Mesenchymal stem cell (in vitro differentiated cells and primary cell): ENCODE measurements at regions not wholly inside any gene's neighbourhood (a gene's known extent, or its start where the extent isn't known, plus 50 kb on each side); places are given as distances from the start of the nearest gene placed in this dataset.

Experiments
- DNase-seq: peaks from one replicate; pipeline ENCODE4 v3.0.0-alpha.2; 2013
- H2AFZ ChIP-seq: one replicate; pipeline ENCODE4 v1.6.1; 2013; ENCODE audit warnings: low read depth, mild to moderate bottlenecking, control low read depth, inconsistent platforms, low read length, moderate library complexity
- H2AK5ac ChIP-seq: 2 replicates; pipeline ENCODE4 v1.6.1; 2013; ENCODE audit warnings: low read length, moderate library complexity, mild to moderate bottlenecking, inconsistent platforms; ENCODE audit not compliant: severe bottlenecking
- H2BK120ac ChIP-seq: one replicate; pipeline ENCODE4 v1.6.1; 2013; ENCODE audit warnings: low read depth, mild to moderate bottlenecking, inconsistent platforms, low read length, moderate library complexity
- H2BK12ac ChIP-seq, 2 experiments: one replicate each; pipeline ENCODE4 v1.6.1; 2013; ENCODE audit warnings: inconsistent platforms in 2 of 2, low read length in 2 of 2, mild to moderate bottlenecking in 2 of 2, moderate library complexity in 2 of 2, control low read depth in 1 of 2
- H2BK15ac ChIP-seq: one replicate; pipeline ENCODE4 v1.6.1; 2013; ENCODE audit warnings: mild to moderate bottlenecking, low read depth, inconsistent platforms; ENCODE audit not compliant: poor library complexity, severe bottlenecking
- H2BK5ac ChIP-seq: 2 replicates; pipeline ENCODE4 v1.6.1; 2013; ENCODE audit warnings: low read depth, mild to moderate bottlenecking, low read length, control low read depth, inconsistent platforms; ENCODE audit not compliant: poor library complexity, severe bottlenecking
- H3K14ac ChIP-seq, 2 experiments: one replicate each; pipeline ENCODE4 v1.6.1; 2013; ENCODE audit warnings: inconsistent platforms in 2 of 2, low read length in 2 of 2, control low read depth in 1 of 2, mild to moderate bottlenecking in 1 of 2, moderate library complexity in 1 of 2
- H3K18ac ChIP-seq, 2 experiments: one replicate each; pipeline ENCODE4 v1.6.1; 2013; ENCODE audit warnings: inconsistent platforms in 2 of 2, low read length in 2 of 2, control low read depth in 1 of 2, low read depth in 1 of 2, mild to moderate bottlenecking in 1 of 2
- H3K23ac ChIP-seq, 2 experiments: one replicate each; pipeline ENCODE4 v1.6.1; 2013; ENCODE audit warnings: inconsistent platforms in 2 of 2, low read length in 2 of 2, mild to moderate bottlenecking in 2 of 2, moderate library complexity in 2 of 2, control low read depth in 1 of 2
- H3K27ac ChIP-seq: 2 replicates; pipeline ENCODE4 v1.5.1; 2013; ENCODE audit warnings: mild to moderate bottlenecking, moderate library complexity, low read length, control low read depth, inconsistent platforms; ENCODE audit not compliant: poor library complexity, severe bottlenecking
- H3K27me3 ChIP-seq, 2 experiments: 2 replicates each; pipeline versions ENCODE4 v1.6.1 to v1.7.0; 2013; ENCODE audit warnings: low read length in 2 of 2, mild to moderate bottlenecking in 2 of 2, moderate library complexity in 2 of 2, control low read depth in 1 of 2, inconsistent platforms in 1 of 2; ENCODE audit not compliant: control insufficient read depth in 1 of 2, insufficient read depth in 1 of 2
- H3K36me3 ChIP-seq, 2 experiments: 2 replicates each; pipeline versions ENCODE4 v1.6.1 to v1.7.0; 2013; ENCODE audit warnings: low read length in 2 of 2, control low read depth in 1 of 2, inconsistent platforms in 1 of 2, low read depth in 1 of 2, mild to moderate bottlenecking in 1 of 2; ENCODE audit not compliant: insufficient read depth in 2 of 2, control insufficient read depth in 1 of 2
- H3K4ac ChIP-seq, 2 experiments: one replicate each; pipeline ENCODE4 v1.6.1; 2013; ENCODE audit warnings: inconsistent platforms in 2 of 2, low read length in 2 of 2, mild to moderate bottlenecking in 2 of 2, moderate library complexity in 2 of 2, control low read depth in 1 of 2, low read depth in 1 of 2
- H3K4me1 ChIP-seq: 2 replicates; pipeline ENCODE4 v1.6.1; 2013; ENCODE audit warnings: low read depth, low read length, control low read depth; ENCODE audit not compliant: control insufficient read depth, insufficient read depth
- H3K4me2 ChIP-seq: 2 replicates; pipeline ENCODE4 v1.6.1; 2013; ENCODE audit warnings: low read length, mild to moderate bottlenecking, inconsistent platforms; ENCODE audit not compliant: poor library complexity, severe bottlenecking
- H3K4me3 ChIP-seq, 2 experiments: 2 replicates each; pipeline versions ENCODE4 v1.5.1 to v1.7.0; 2013; ENCODE audit warnings: low read length in 2 of 2, mild to moderate bottlenecking in 2 of 2, control low read depth in 1 of 2, low read depth in 1 of 2; ENCODE audit not compliant: insufficient read depth in 1 of 2
- H3K79me1 ChIP-seq: replicated peaks from 2 replicates; pipeline ENCODE4 v1.6.1; 2013; ENCODE audit warnings: mild to moderate bottlenecking, control low read depth, low read length, inconsistent platforms; ENCODE audit not compliant: poor library complexity, severe bottlenecking
- H3K9ac ChIP-seq: 2 replicates; pipeline ENCODE4 v1.7.0; 2013; ENCODE audit warnings: mild to moderate bottlenecking, low read length, moderate library complexity
- H3K9me3 ChIP-seq: 2 replicates; pipeline ENCODE4 v1.7.0; 2013; ENCODE audit warnings: mild to moderate bottlenecking, low read length; ENCODE audit not compliant: control insufficient read depth
- H4K8ac ChIP-seq: one replicate; pipeline ENCODE4 v1.6.1; 2013; ENCODE audit warnings: inconsistent platforms, mild to moderate bottlenecking, low read length, moderate library complexity
- H4K91ac ChIP-seq: one replicate; pipeline ENCODE4 v1.6.1; 2013; ENCODE audit warnings: mild to moderate bottlenecking, low read length, inconsistent platforms
- WGBS: methylation state at CpG from one replicate; pipeline ENCODE4 v1.1.7; 2013; ENCODE audit warnings: mixed read lengths; 5-methylcytosine and 5-hydroxymethylcytosine counted together

DNA sequence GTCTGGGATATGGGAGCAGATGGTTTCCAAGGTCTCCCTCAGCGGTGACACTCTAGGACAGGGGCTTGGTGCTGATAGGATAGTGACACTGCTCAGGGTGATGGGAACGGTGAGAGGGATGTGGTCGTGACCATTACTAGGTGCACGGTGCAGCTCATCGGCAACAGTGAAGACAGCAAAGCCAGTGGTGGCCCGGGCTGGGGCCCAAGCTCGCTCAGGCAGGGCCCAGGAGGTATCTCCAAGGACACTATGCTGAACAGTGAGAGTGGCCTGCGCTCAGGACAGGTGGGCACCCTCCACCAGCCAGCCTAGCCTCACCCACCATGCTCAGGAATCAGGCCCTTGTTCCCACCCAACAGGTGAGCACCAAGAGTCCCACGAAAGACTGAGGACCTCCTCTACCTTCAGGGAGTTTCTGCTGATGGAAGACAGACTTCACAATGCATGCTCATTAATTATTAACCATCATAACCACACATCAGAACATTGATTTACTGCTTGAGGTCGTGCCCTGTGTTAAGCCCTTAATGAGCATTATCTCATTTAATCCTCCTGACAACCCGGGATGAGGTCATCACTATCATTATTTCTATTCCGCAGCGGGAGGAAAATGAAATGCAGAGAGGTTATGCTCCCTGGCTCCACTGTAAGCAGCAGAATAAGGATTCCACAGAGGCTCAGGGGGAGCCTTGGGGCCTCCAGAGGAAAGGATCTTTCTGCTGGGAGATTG lies 269.4 kb downstream of the UACA start:
- peak overlapping the region in 1 of 2 experiments; percentile 30 for H3K14ac ChIP-seq
- H2BK15ac ChIP-seq: no peak overlapping the region
- no peaks in the 10 kb centered on the region for H3K36me3 ChIP-seq
- H3K4ac ChIP-seq: peak overlapping the region; percentile 66 to 79
- H3K23ac ChIP-seq: no peak overlapping the region
- no peaks in the 10 kb centered on the region for H3K9me3 ChIP-seq
- H3K4me1 ChIP-seq: peaks cover 38% of the 10 kb centered on the region
- peak overlapping the region; percentile 19 for H4K8ac ChIP-seq
- peak; percentile 78 for DNase-seq
- peak overlapping the region; percentile 86 for H3K27ac ChIP-seq
- no peaks in the 10 kb centered on the region for H3K79me1 ChIP-seq
- peak overlapping the region; percentile 78 for H2AK5ac ChIP-seq
- H4K91ac ChIP-seq: peak overlapping the region; percentile 85
- H3K27me3 ChIP-seq: peaks cover 0 to 46% of the 10 kb centered on the region in 2 experiments
- no peak overlapping the region for H3K9ac ChIP-seq
- H2BK120ac ChIP-seq: no peak overlapping the region
- H2BK12ac ChIP-seq: peak overlapping the region; percentile 84 to 99
- no peak overlapping the region for H2AFZ ChIP-seq
- no peak overlapping the region for H3K4me3 ChIP-seq
- H3K4me2 ChIP-seq: peak overlapping the region; percentile 34
- peak overlapping the region; percentile 91 to 98 for H3K18ac ChIP-seq
- WGBS: 75% methylated on average over 13 of the region's 13 CpGs
- H2BK5ac ChIP-seq: no peak overlapping the region

DNA sequence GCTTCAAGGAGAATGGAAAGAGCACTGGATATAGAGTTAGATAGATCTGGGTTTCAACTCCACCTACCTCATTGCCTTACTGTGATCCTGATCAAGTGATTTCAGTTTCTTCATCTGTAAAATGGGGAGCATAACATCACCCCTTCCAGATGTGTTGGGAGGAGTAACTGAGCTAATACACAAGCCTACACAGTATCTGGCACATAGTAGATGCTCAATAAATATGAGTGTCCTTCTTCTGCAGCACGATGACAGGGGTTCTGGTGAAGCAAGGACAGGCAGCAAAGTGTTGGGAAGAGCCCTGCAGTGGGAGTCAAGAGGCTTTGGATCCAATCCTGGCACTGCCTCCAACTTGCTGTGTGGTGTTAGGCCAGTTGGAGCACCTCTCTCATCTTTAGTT lies 270.0 kb downstream of the UACA start:
- Histone ChIP-seq H3K4me3 (no peak overlapping the region), H3K27me3 (peaks cover 0 to 44% of the 10 kb centered on the region in 2 experiments), H3K9ac (no peak overlapping the region), H3K36me3 (no peaks in the 10 kb centered on the region), H3K27ac (peak overlapping the region; percentile 85), H3K4me2 (no peak overlapping the region), H2AK5ac (peak overlapping the region; percentile 44), H2BK120ac (peak overlapping the region; percentile 86), H3K4me1 (peaks cover 38% of the 10 kb centered on the region), H4K8ac (peak overlapping the region; percentile 93), H3K23ac (no peak overlapping the region), H4K91ac (peak overlapping the region; percentile 85), H3K4ac (peak overlapping the region; percentile 52 to 80), H3K14ac (peak overlapping the region in 1 of 2 experiments; percentile 30), H2AFZ (no peak overlapping the region), H3K18ac (peak overlapping the region; percentile 79 to 89), H3K79me1 (no peaks in the 10 kb centered on the region), H2BK12ac (peak overlapping the region; percentile 84 to 99), H2BK5ac (no peak overlapping the region), H2BK15ac (peak overlapping the region; percentile 76), H3K9me3 (no peaks in the 10 kb centered on the region)
- DNase-seq: no peak
- WGBS: 97% methylated on average over 1 of the region's 1 CpG

DNA sequence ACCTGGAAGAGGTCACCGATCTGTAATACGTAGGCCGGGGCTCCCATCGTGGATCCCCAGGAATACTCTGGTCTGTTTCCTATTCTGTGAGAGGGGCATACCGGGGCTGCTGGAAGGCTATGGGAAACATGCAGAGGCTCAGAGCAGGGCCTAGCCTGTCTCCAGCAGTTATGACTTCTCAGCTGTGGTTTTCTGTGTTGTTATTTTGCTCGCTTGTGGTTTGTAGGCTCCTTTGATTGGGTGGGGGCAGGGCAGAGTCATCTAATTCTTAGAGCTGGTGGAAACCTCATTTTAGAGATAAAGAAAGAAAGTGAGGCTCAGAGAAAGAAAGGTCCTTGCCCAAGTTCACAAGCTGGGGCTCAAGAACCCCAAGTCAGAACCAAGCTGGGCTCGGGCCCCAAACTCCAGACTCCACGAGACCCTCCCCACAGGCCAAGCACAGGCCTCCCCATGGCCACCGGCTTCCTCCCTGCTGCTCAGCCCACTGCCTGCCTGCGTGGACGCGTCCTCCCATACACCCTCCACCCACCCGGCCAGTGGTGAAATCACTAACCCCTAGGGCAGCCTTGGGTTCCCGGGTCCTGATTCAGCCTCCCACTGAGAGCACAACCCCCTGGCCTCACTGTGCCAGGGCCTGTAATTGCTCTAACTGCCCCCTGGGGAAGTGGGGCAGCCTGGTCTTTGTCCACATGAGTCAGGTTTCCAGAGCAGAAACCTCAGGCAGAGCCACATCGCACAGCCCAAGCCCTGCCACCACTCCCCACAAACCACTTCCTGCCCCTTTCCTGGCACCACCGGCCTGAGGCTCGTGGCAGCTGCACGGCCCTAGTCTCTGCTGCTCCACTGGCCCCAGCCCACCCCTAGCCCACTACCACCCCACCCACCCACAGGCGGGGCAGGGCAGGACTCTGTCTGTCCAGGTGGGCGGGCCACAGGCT lies 270.8 kb downstream of the UACA start:
- Histone ChIP-seq H2BK5ac (peak overlapping the region; percentile 85), H3K27me3 (peaks cover 0 to 35% of the 10 kb centered on the region in 2 experiments), H2AFZ (no peak overlapping the region), H2AK5ac (no peak overlapping the region), H4K8ac (peak overlapping the region; percentile 93), H3K4me3 (no peak overlapping the region), H3K23ac (peak overlapping the region in 1 of 2 experiments; percentile 90), H2BK12ac (peak overlapping the region; percentile 95 to 99), H2BK15ac (peak overlapping the region; percentile 77), H2BK120ac (peak overlapping the region; percentile 86), H4K91ac (peak overlapping the region; percentile 99), H3K4me1 (peaks cover 38% of the 10 kb centered on the region), H3K9me3 (no peaks in the 10 kb centered on the region), H3K9ac (peak overlapping the region; percentile 6), H3K18ac (peak overlapping the region; percentile 81 to 92), H3K79me1 (no peaks in the 10 kb centered on the region), H3K14ac (peak overlapping the region in 1 of 2 experiments; percentile 53), H3K27ac (peak overlapping the region; percentile 85), H3K4ac (peak overlapping the region; percentile 76 to 94), H3K36me3 (no peaks in the 10 kb centered on the region), H3K4me2 (peak overlapping the region; percentile 49)
- 23% methylated on average over 20 of the region's 20 CpGs for WGBS
- peak; percentile 94 for DNase-seq

DNA sequence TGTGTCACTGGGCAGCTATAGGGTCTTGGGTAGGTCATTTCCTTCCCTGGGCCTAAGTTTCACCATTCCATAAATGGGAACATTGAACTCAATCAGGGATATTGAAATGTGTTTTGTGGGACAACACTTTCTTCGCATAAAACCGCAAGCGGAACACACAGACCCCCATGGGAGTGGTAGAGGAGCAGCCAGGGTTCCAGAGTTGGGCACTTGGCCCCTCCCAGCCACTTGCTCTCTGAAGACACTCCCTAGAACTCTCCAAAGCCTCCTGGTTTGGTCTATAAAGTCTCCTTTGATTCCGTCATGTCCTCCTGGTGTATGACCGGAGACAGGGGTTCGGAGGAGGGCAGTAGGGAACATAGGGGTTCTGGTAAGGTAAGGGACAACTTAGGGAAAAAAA lies 271.7 kb downstream of the UACA start:
- Histone ChIP-seq H3K4me3 (no peak overlapping the region), H3K4me1 (peaks cover 44% of the 10 kb centered on the region), H2BK120ac (peak overlapping the region; percentile 81), H3K27ac (no peak overlapping the region), H2BK5ac (no peak overlapping the region), H4K91ac (no peak overlapping the region), H3K18ac (no peak overlapping the region), H3K27me3 (peaks cover 0 to 27% of the 10 kb centered on the region in 2 experiments), H3K9ac (no peak overlapping the region), H2AK5ac (no peak overlapping the region), H3K79me1 (no peaks in the 10 kb centered on the region), H3K4me2 (no peak overlapping the region), H4K8ac (no peak overlapping the region), H2AFZ (no peak overlapping the region), H3K14ac (no peak overlapping the region), H3K23ac (no peak overlapping the region), H3K36me3 (no peaks in the 10 kb centered on the region), H3K9me3 (no peaks in the 10 kb centered on the region), H2BK15ac (no peak overlapping the region), H2BK12ac (peak overlapping the region; percentile 35 to 75), H3K4ac (peak overlapping the region in 1 of 2 experiments; percentile 5)
- DNase-seq: no peak
- WGBS: 99% methylated on average over 6 of the region's 6 CpGs
